ENCODE measurements at regions not wholly inside any gene's neighbourhood (a gene's known extent, or its start where the extent isn't known, plus 50 kb on each side); places are given as distances from the start of the nearest gene placed in this dataset.

- no peak for DNase-seq
- Mint-ChIP-seq H3K9me3 (no peaks in the 10 kb centered on the region), H3K27ac (no peak overlapping the region), H3K4me1 (no peaks in the 10 kb centered on the region), H3K36me3 (ENCODE audit: low read depth) (no peaks in the 10 kb centered on the region), H3K27me3 (ENCODE audit: insufficient read depth) (no peaks in the 10 kb centered on the region), H3K4me3 (no peak overlapping the region)
- no peak for TF ChIP-seq CTCF (conservative IDR thresholded peaks at IDR 0.05)
- no peaks in the 10 kb centered on the region for H3K27me3 ChIP-seq (ENCODE audit: control insufficient read depth, insufficient read depth, low read length, poor library complexity, severe bottlenecking)
- H3K4me1 ChIP-seq (ENCODE audit: control insufficient read depth, insufficient read depth, low read length): no peaks in the 10 kb centered on the region
- H3K27ac ChIP-seq (ENCODE audit: low read depth, low read length): no peak overlapping the region
- H3K9me3 ChIP-seq (ENCODE audit: control insufficient read depth, low read length): no peaks in the 10 kb centered on the region
- 86 to 95% methylated on average over 1 to 2 of the region's 2 CpGs for WGBS, 2 experiments (ENCODE audit: insufficient coverage in 1 of 2, insufficient read length in 1 of 2)
- no peak overlapping the region for H3K4me3 ChIP-seq (ENCODE audit: low read length)
- H3K9ac ChIP-seq (ENCODE audit: extremely low read depth, low read length, poor library complexity, severe bottlenecking): no peak overlapping the region
- no peaks in the 10 kb centered on the region for H3K36me3 ChIP-seq (ENCODE audit: control insufficient read depth, insufficient read depth, low read length)
These were observed 329.9 kb downstream of the BMP4 start for GRCh38 chr14:53626761-53627160.

- no peak for TF ChIP-seq CTCF (conservative IDR thresholded peaks at IDR 0.05)
- Mint-ChIP-seq H3K4me1 (peaks cover 5% of the 10 kb centered on the region), H3K4me3 (no peak overlapping the region), H3K36me3 (ENCODE audit: low read depth) (no peaks in the 10 kb centered on the region), H3K27ac (no peak overlapping the region), H3K27me3 (ENCODE audit: insufficient read depth) (no peaks in the 10 kb centered on the region), H3K9me3 (no peaks in the 10 kb centered on the region)
- Histone ChIP-seq H3K36me3 (ENCODE audit: control insufficient read depth, insufficient read depth, low read length) (no peaks in the 10 kb centered on the region), H3K9ac (ENCODE audit: extremely low read depth, low read length, poor library complexity, severe bottlenecking) (no peak overlapping the region), H3K27me3 (ENCODE audit: control insufficient read depth, insufficient read depth, low read length, poor library complexity, severe bottlenecking) (no peaks in the 10 kb centered on the region), H3K27ac (ENCODE audit: low read depth, low read length) (no peak overlapping the region), H3K4me1 (ENCODE audit: control insufficient read depth, insufficient read depth, low read length) (no peaks in the 10 kb centered on the region), H3K4me3 (ENCODE audit: low read length) (no peak overlapping the region), H3K9me3 (ENCODE audit: control insufficient read depth, low read length) (no peaks in the 10 kb centered on the region)
- WGBS, 2 experiments (ENCODE audit: insufficient coverage in 1 of 2, insufficient read length in 1 of 2): 90 to 92% methylated on average over 2 of the region's 3 CpGs
- DNase-seq: no peak
These were observed 334.2 kb downstream of the BMP4 start for GRCh38 chr14:53622447-53622846.

- Histone ChIP-seq H3K9ac (ENCODE audit: extremely low read depth, low read length, poor library complexity, severe bottlenecking) (no peak overlapping the region), H3K27me3 (ENCODE audit: control insufficient read depth, insufficient read depth, low read length, poor library complexity, severe bottlenecking) (no peaks in the 10 kb centered on the region), H3K4me1 (ENCODE audit: control insufficient read depth, insufficient read depth, low read length) (no peaks in the 10 kb centered on the region), H3K27ac (ENCODE audit: low read depth, low read length) (no peak overlapping the region), H3K36me3 (ENCODE audit: control insufficient read depth, insufficient read depth, low read length) (no peaks in the 10 kb centered on the region), H3K4me3 (ENCODE audit: low read length) (no peak overlapping the region), H3K9me3 (ENCODE audit: control insufficient read depth, low read length) (no peaks in the 10 kb centered on the region)
- DNase-seq: no peak
- H3K27me3 Mint-ChIP-seq (ENCODE audit: insufficient read depth): no peaks in the 10 kb centered on the region
- H3K9me3 Mint-ChIP-seq: no peaks in the 10 kb centered on the region
- no peak for TF ChIP-seq CTCF (conservative IDR thresholded peaks at IDR 0.05)
- H3K27ac Mint-ChIP-seq: no peak overlapping the region
- WGBS, 2 experiments (ENCODE audit: insufficient coverage in 1 of 2, insufficient read length in 1 of 2): 71 to 79% methylated on average over 2 of the region's 2 CpGs
- no peak overlapping the region for H3K4me3 Mint-ChIP-seq
- H3K4me1 Mint-ChIP-seq: peaks cover 5% of the 10 kb centered on the region
- H3K36me3 Mint-ChIP-seq (ENCODE audit: low read depth): no peaks in the 10 kb centered on the region
These were observed 334.7 kb downstream of the BMP4 start for GRCh38 chr14:53621921-53622320.
